Endothelial cell of umbilical vein (primary cell): ENCODE measurements at regions not wholly inside any gene's neighbourhood (a gene's known extent, or its start where the extent isn't known, plus 50 kb on each side); places are given as distances from the start of the nearest gene placed in this dataset.

Source experiments
- BruUV-seq: library from RNA; stranded (reverse); fragments of 400-500 nt; replicated peaks from 2 replicates; lab custom pipeline; 2021; lab: Mats Ljungman, UMichigan
- CTCF ChIA-PET: fragments of 300-600, 350-600 bp; sonication (Branson Sonifier 250); formaldehyde crosslinking; loops from one replicate; lab custom pipeline; 2021; ENCODE audit warnings: antibody characterized with exemption, inconsistent platforms; lab: Charles Lee
- POLR2A ChIA-PET: fragments of 300-600, 350-600 bp; sonication (Branson Sonifier 250); formaldehyde crosslinking; loops from one replicate; lab custom pipeline; 2021; ENCODE audit warnings: antibody characterized with exemption, inconsistent platforms; lab: Charles Lee
- DNase-seq: peaks from one replicate; pipeline ENCODE4 v3.0.0-alpha.2; 2011; ENCODE audit warnings: low read depth, low spot score
- FAIRE-seq: peaks from 2 replicates; lab custom pipeline; 2011; peaks lifted over from hg19 to GRCh38; lab: Jason Lieb, UNC
- H2AFZ ChIP-seq: 2 replicates; pipeline ENCODE4 v1.6.0; 2012; ENCODE audit warnings: low read depth, low read length, control low read depth, inconsistent platforms
- H3K27ac ChIP-seq: 2 replicates; pipeline ENCODE4 v1.5.1; 2011; ENCODE audit warnings: low read depth, mild to moderate bottlenecking, control low read depth, low read length, moderate library complexity; ENCODE audit not compliant: insufficient read depth
- H3K27me3 ChIP-seq, 2 experiments: 2 replicates each; pipeline versions ENCODE4 v1.6.0 to v1.6.1; 2011; ENCODE audit warnings: low read length in 2 of 2, mixed read lengths in 1 of 2; ENCODE audit not compliant: control insufficient read depth in 2 of 2, insufficient read depth in 2 of 2
- H3K36me3 ChIP-seq, 2 experiments: 2 replicates in 1 of 2; 3 replicates in 1 of 2; pipeline ENCODE4 v1.5.1; 2011; ENCODE audit warnings: low read length in 2 of 2, mild to moderate bottlenecking in 1 of 2, moderate library complexity in 1 of 2; ENCODE audit not compliant: control insufficient read depth in 2 of 2, insufficient read depth in 2 of 2; ENCODE audit errors: extremely low read depth in 1 of 2
- H3K4me1 ChIP-seq: 3 replicates; pipeline ENCODE4 v1.5.1; 2011; ENCODE audit warnings: mild to moderate bottlenecking, low read length; ENCODE audit not compliant: control insufficient read depth, insufficient read depth; ENCODE audit errors: extremely low read depth
- H3K4me2 ChIP-seq: 2 replicates; pipeline ENCODE4 v1.6.1; 2011; ENCODE audit warnings: low read length, control low read depth, mixed read lengths; ENCODE audit not compliant: insufficient read depth
- H3K4me3 ChIP-seq, 3 experiments: fragments of 200-600 bp in 1 of 3; sonication (generic), shearing (Covaris generic) in 1 of 3; replicated peaks in 1 of 3; 2 replicates each; pipeline ENCODE4 v1.5.1; 2011 to 2016; ENCODE audit warnings: control low read depth in 3 of 3, low read length in 3 of 3, mild to moderate bottlenecking in 2 of 3, inconsistent platforms in 1 of 3, low read depth in 1 of 3, moderate library complexity in 1 of 3; ENCODE audit not compliant: insufficient read depth in 1 of 3
- H3K79me2 ChIP-seq: 2 replicates; pipeline ENCODE4 v1.6.0; 2012; ENCODE audit warnings: low read length, inconsistent platforms; ENCODE audit not compliant: control insufficient read depth, insufficient read depth
- H3K9ac ChIP-seq: replicated peaks from 2 replicates; pipeline ENCODE3; 2011; ENCODE audit warnings: low read length, control low read depth; ENCODE audit not compliant: insufficient read depth; ENCODE audit errors: extremely low read depth
- H3K9me1 ChIP-seq: replicated peaks from 3 replicates; pipeline ENCODE4 v1.6.0; 2011; ENCODE audit warnings: mild to moderate bottlenecking, low read length; ENCODE audit not compliant: control insufficient read depth, insufficient read depth; ENCODE audit errors: extremely low read depth
- H3K9me3 ChIP-seq: replicated peaks from 2 replicates; pipeline ENCODE4 v1.5.1; 2012; ENCODE audit warnings: low read length, inconsistent platforms; ENCODE audit not compliant: control insufficient read depth, insufficient read depth
- H4K20me1 ChIP-seq: replicated peaks from 2 replicates; pipeline ENCODE3; 2011; ENCODE audit warnings: mild to moderate bottlenecking, low read length; ENCODE audit not compliant: control insufficient read depth, insufficient read depth; ENCODE audit errors: extremely low read depth
- CTCF ChIP-seq, 2 donors: IDR thresholded peaks; 1 replicate in 1 of 2; 2 replicates in 1 of 2; pipeline ENCODE4 v1.5.1; 2011; ENCODE audit warnings: low read length in 2 of 2, mild to moderate bottlenecking in 2 of 2, moderate library complexity in 2 of 2, control low read depth in 1 of 2, inconsistent platforms in 1 of 2, low read depth in 1 of 2; ENCODE audit not compliant: insufficient read depth in 1 of 2; ENCODE audit errors: extremely low read depth in 1 of 2
- EZH2 ChIP-seq: IDR thresholded peaks from 2 replicates; pipeline ENCODE4 v1.6.1; 2012; ENCODE audit warnings: borderline replicate concordance, low read depth, mild to moderate bottlenecking, moderate library complexity, low read length, inconsistent platforms; ENCODE audit not compliant: severe bottlenecking
- FOS ChIP-seq: IDR thresholded peaks from 2 replicates; pipeline ENCODE4 v1.6.1; 2011; ENCODE audit warnings: mild to moderate bottlenecking, low read length, moderate library complexity, borderline replicate concordance; ENCODE audit not compliant: insufficient read depth
- JUN ChIP-seq: IDR thresholded peaks from 2 replicates; pipeline ENCODE4 v1.6.1; 2011; ENCODE audit warnings: borderline replicate concordance, low read depth; ENCODE audit not compliant: insufficient read length, insufficient read depth
- MYC ChIP-seq: IDR thresholded peaks from one replicate; pipeline ENCODE4 v1.6.1; 2011; ENCODE audit warnings: mild to moderate bottlenecking, low read depth, low read length
- POLR2A ChIP-seq: IDR thresholded peaks from 2 replicates; pipeline ENCODE4 v1.6.1; 2012; ENCODE audit warnings: low read depth, mild to moderate bottlenecking, control low read depth, low read length
- dilution Hi-C: fragments of 300-500 bp; cut with MboI; formaldehyde crosslinking; loops from one replicate; pipeline ENCODE4 v1.15.0; 2019; ENCODE audit warnings: low sequenced_read_pairs; ENCODE audit not compliant: extremely low pct_ligation_motif_present
- intact Hi-C: fragments of 100-400 bp; cut with micrococcal nuclease; formaldehyde crosslinking; loops from one replicate; pipeline ENCODE4 v1.10.0; 2022
- TF ChIP-seq, protein P1 (sequence below): IDR thresholded peaks from 2 replicates; pipeline ENCODE4 v1.6.1; 2011; ENCODE audit not compliant: insufficient read depth, insufficient read length

GRCh38 chr2:241937297-241937696, 67.8 kb downstream of the RTP5 start:
- Histone ChIP-seq H3K9me3 (no peaks in the 10 kb centered on the region), H3K27ac (no peak overlapping the region), H3K4me2 (no peak overlapping the region), H3K9ac (no peak overlapping the region), H3K4me3 (no peak overlapping the region), H4K20me1 (no peaks in the 10 kb centered on the region), H3K4me1 (no peaks in the 10 kb centered on the region), H2AFZ (no peak overlapping the region), H3K9me1 (no peaks in the 10 kb centered on the region), H3K79me2 (no peaks in the 10 kb centered on the region), H3K36me3 (no peaks in the 10 kb centered on the region), H3K27me3 (no peaks in the 10 kb centered on the region)
- no peak for TF ChIP-seq FOS
- TF ChIP-seq POLR2A: no peak
- TF ChIP-seq JUN: no peak
- TF ChIP-seq EZH2: no peak
- TF ChIP-seq, protein P1, sequence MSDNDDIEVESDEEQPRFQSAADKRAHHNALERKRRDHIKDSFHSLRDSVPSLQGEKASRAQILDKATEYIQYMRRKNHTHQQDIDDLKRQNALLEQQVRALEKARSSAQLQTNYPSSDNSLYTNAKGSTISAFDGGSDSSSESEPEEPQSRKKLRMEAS: no peak
- no peak for TF ChIP-seq MYC
- no peak for TF ChIP-seq CTCF (IDR thresholded peaks at IDR 0.05; ENCODE audit: extremely low read depth in 1 of 2, insufficient read depth in 1 of 2, low read depth in 1 of 2, low read length in 2 of 2)
- DNase-seq: no peak
- ChIA-PET CTCF (no interaction called here), POLR2A (no interaction called here)
- no TSS peak for BruUV-seq
- dilution Hi-C loops (no loop called here), intact Hi-C loops (no loop called here)
- FAIRE-seq: no peak
